IMR-90 (cell line): ENCODE measurements at regions not wholly inside any gene's neighbourhood (a gene's known extent, or its start where the extent isn't known, plus 50 kb on each side); places are given as distances from the start of the nearest gene placed in this dataset.

Experiments
- ATAC-seq: fragments of 200-7000 bp; cut with Tn5 transposase; 2 replicates; pipeline ENCODE4 v1.9.1; 2020; ENCODE audit warnings: low read depth, mild to moderate bottlenecking, moderate library complexity
- BruUV-seq: library from RNA; stranded (reverse); fragments of 400-500 nt; replicated peaks from 2 replicates; lab custom pipeline; 2021; lab: Mats Ljungman, UMichigan
- CTCF ChIA-PET: fragments of 300-600 bp; formaldehyde crosslinking; extraction: SDS; loops from one replicate; lab custom pipeline; 2021; ENCODE audit warnings: antibody characterized with exemption; lab: Yijun Ruan, JAX
- POLR2A ChIA-PET: fragments of 300-600 bp; sonication (Branson Sonifier 250); formaldehyde crosslinking; loops from one replicate; lab custom pipeline; 2022; ENCODE audit warnings: antibody characterized with exemption; ENCODE audit not compliant: unreplicated experiment; lab: Charles Lee
- DNase-seq: peaks from one replicate; pipeline ENCODE4 v3.0.0; 2013
- H2AFZ ChIP-seq: replicated peaks from 2 replicates; pipeline ENCODE3; 2013; ENCODE audit warnings: low read length, mild to moderate bottlenecking; ENCODE audit not compliant: poor library complexity
- H2AK5ac ChIP-seq: 2 replicates; pipeline ENCODE4 v1.6.1; 2013; ENCODE audit warnings: low read depth, low read length, inconsistent platforms
- H2AK9ac ChIP-seq: replicated peaks from 2 replicates; pipeline ENCODE3; 2013; ENCODE audit warnings: mild to moderate bottlenecking, low read depth, low read length, moderate library complexity; ENCODE audit not compliant: poor library complexity
- H2BK120ac ChIP-seq: 2 replicates; pipeline ENCODE4 v1.6.1; 2013; ENCODE audit warnings: low read depth, low read length, inconsistent platforms
- H2BK15ac ChIP-seq: 3 replicates; pipeline ENCODE4 v1.6.1; 2013; ENCODE audit warnings: low read depth, low read length, inconsistent platforms
- H2BK20ac ChIP-seq: 2 replicates; pipeline ENCODE4 v1.6.1; 2013; ENCODE audit warnings: low read depth, mild to moderate bottlenecking, inconsistent platforms, low read length, moderate library complexity
- H2BK5ac ChIP-seq: 2 replicates; pipeline ENCODE4 v1.6.1; 2013; ENCODE audit warnings: mild to moderate bottlenecking, low read depth, low read length, inconsistent platforms; ENCODE audit not compliant: poor library complexity, severe bottlenecking
- H3K14ac ChIP-seq: replicated peaks from 2 replicates; pipeline ENCODE4 v1.6.1; 2013; ENCODE audit warnings: low read depth, low read length, inconsistent platforms
- H3K18ac ChIP-seq: 2 replicates; pipeline ENCODE4 v1.6.1; 2013; ENCODE audit warnings: low read depth, low read length, control low read depth
- H3K23ac ChIP-seq: 2 replicates; pipeline ENCODE4 v1.6.1; 2013; ENCODE audit warnings: low read depth, low read length, inconsistent platforms
- H3K27ac ChIP-seq: 2 replicates; pipeline ENCODE4 v1.5.1; 2013; ENCODE audit warnings: mild to moderate bottlenecking, control low read depth, low read length; ENCODE audit not compliant: insufficient read depth
- H3K27me3 ChIP-seq: 2 replicates; pipeline ENCODE4 v1.6.1; 2013; ENCODE audit warnings: low read length; ENCODE audit not compliant: control insufficient read depth, insufficient read depth
- H3K36me3 ChIP-seq: 2 replicates; pipeline ENCODE4 v1.6.1; 2013; ENCODE audit warnings: low read length, mixed read lengths; ENCODE audit not compliant: control insufficient read depth, insufficient read depth
- H3K4ac ChIP-seq: 2 replicates; pipeline ENCODE4 v1.6.1; 2013; ENCODE audit warnings: low read depth, low read length, inconsistent platforms
- H3K4me1 ChIP-seq: 2 replicates; pipeline ENCODE4 v1.6.1; 2013; ENCODE audit warnings: low read length, mixed read lengths; ENCODE audit not compliant: control insufficient read depth, insufficient read depth
- H3K4me2 ChIP-seq: 2 replicates; pipeline ENCODE4 v1.6.1; 2013; ENCODE audit warnings: low read depth, mild to moderate bottlenecking, control low read depth, low read length, moderate library complexity
- H3K4me3 ChIP-seq: 2 replicates; pipeline ENCODE4 v1.5.1; 2013; ENCODE audit warnings: low read depth, mild to moderate bottlenecking, control low read depth, low read length, moderate library complexity; ENCODE audit not compliant: insufficient read depth
- H3K56ac ChIP-seq: 2 replicates; pipeline ENCODE4 v1.6.1; 2013; ENCODE audit warnings: low read length, inconsistent platforms; ENCODE audit not compliant: insufficient read depth; ENCODE audit errors: extremely low read depth
- H3K79me1 ChIP-seq, 2 experiments: 2 replicates each; pipeline ENCODE4 v1.6.1; 2013; ENCODE audit warnings: low read length in 2 of 2, inconsistent platforms in 1 of 2, low read depth in 1 of 2
- H3K9ac ChIP-seq: 2 replicates; pipeline ENCODE4 v1.6.1; 2013; ENCODE audit warnings: low read depth, low read length, control low read depth
- H3K9me1 ChIP-seq: 2 replicates; pipeline ENCODE4 v1.6.1; 2013; ENCODE audit warnings: low read length, inconsistent platforms; ENCODE audit not compliant: insufficient read depth
- H3K9me3 ChIP-seq: 2 replicates; pipeline ENCODE4 v1.6.1; 2013; ENCODE audit warnings: low read length; ENCODE audit not compliant: control insufficient read depth, insufficient read depth
- H4K20me1 ChIP-seq: 2 replicates; pipeline ENCODE4 v1.6.1; 2013; ENCODE audit warnings: low read length, inconsistent platforms; ENCODE audit not compliant: insufficient read depth
- H4K5ac ChIP-seq: 2 replicates; pipeline ENCODE4 v1.6.1; 2013; ENCODE audit warnings: mild to moderate bottlenecking, low read depth, low read length, control low read depth
- H4K8ac ChIP-seq, 2 experiments: 2 replicates each; pipeline ENCODE4 v1.6.1; 2013; ENCODE audit warnings: low read depth in 2 of 2, low read length in 2 of 2, control low read depth in 1 of 2, inconsistent platforms in 1 of 2
- H4K91ac ChIP-seq: 2 replicates; pipeline ENCODE4 v1.6.1; 2013; ENCODE audit warnings: low read depth, low read length, inconsistent platforms; ENCODE audit not compliant: insufficient read depth
- BHLHE40 ChIP-seq: fragments of 150-350 bp; IDR thresholded peaks from 2 replicates; pipeline ENCODE4 v1.6.1; 2016; ENCODE audit warnings: mild to moderate bottlenecking, low read depth, low read length
- CEBPB ChIP-seq: IDR thresholded peaks from 2 replicates; pipeline ENCODE4 v1.6.1; 2012; ENCODE audit warnings: low read depth, low read length, improper control_type of control experiment
- RFX5 ChIP-seq: IDR thresholded peaks from 2 replicates; pipeline ENCODE4 v1.8.0; 2012; ENCODE audit warnings: low read depth, mild to moderate bottlenecking, low read length, moderate library complexity
- WGBS, 2 experiments: methylation state at CpG; one replicate each; pipeline versions ENCODE4 v1.1.5 to v1.1.7; 2013; ENCODE audit warnings: missing lambda C conversion rate in 2 of 2; ENCODE audit not compliant: insufficient read length in 1 of 2; ENCODE audit errors: extremely low coverage in 2 of 2; 5-methylcytosine and 5-hydroxymethylcytosine counted together
- dilution Hi-C: fragments of 300-500 bp; cut with HindIII; formaldehyde crosslinking; loops from one replicate; pipeline ENCODE4 v1.14.3; 2018; ENCODE audit warnings: low sequenced_read_pairs; ENCODE audit not compliant: unreplicated experiment
- in situ Hi-C: fragments of 300-500 bp; cut with MboI; formaldehyde crosslinking; loops from 3 replicates; pipeline ENCODE4 v1.14.3; 2019; ENCODE audit warnings: low sequenced_read_pairs, inconsistent platforms, mixed read lengths
- intact Hi-C: fragments of 100-400 bp; cut with micrococcal nuclease; formaldehyde crosslinking; loops from 2 replicates; pipeline ENCODE4 v1.10.0; 2022

GRCh38 chr11:29361369-29361768 lies 655.5 kb downstream of the KCNA4 start:
- Histone ChIP-seq H3K23ac (no peak overlapping the region), H2AK5ac (no peak overlapping the region), H2BK20ac (no peak overlapping the region), H3K9me3 (no peaks in the 10 kb centered on the region), H3K4me2 (no peak overlapping the region), H4K5ac (no peak overlapping the region), H3K14ac (no peak overlapping the region), H4K20me1 (no peaks in the 10 kb centered on the region), H3K27ac (no peak overlapping the region), H2AK9ac (no peak overlapping the region), H2BK5ac (no peak overlapping the region), H4K8ac (no peak overlapping the region), H3K56ac (no peak overlapping the region), H4K91ac (no peak overlapping the region), H3K79me1 (no peaks in the 10 kb centered on the region), H3K4ac (no peak overlapping the region), H3K4me3 (no peak overlapping the region), H3K36me3 (no peaks in the 10 kb centered on the region), H3K9ac (no peak overlapping the region), H3K18ac (no peak overlapping the region), H2AFZ (no peak overlapping the region), H2BK15ac (no peak overlapping the region), H2BK120ac (no peak overlapping the region), H3K27me3 (peaks cover under 1% of the 10 kb centered on the region), H3K4me1 (no peaks in the 10 kb centered on the region), H3K9me1 (no peaks in the 10 kb centered on the region)
- ChIA-PET CTCF (interaction anchor here (1.7 kb wide), 1 partner anchor 9 kb away, joined by 6 read pairs; no protein-coding TSS in a partner anchor), POLR2A (no interaction called here)
- TF ChIP-seq BHLHE40 (no peak), CEBPB (peak; percentile 28; the same call in 1 of the 2 replicates), RFX5 (no peak)
- intact Hi-C loops: no loop called here
- DNase-seq: peak; percentile 4
- WGBS, 2 experiments: no CpG with 5 or more reads among the region's 1 CpG
- dilution Hi-C loops: no loop called here
- no peak for ATAC-seq
- in situ Hi-C loops: no loop called here
- BruUV-seq: no TSS peak
